HL-60 (cell line): ENCODE measurements at regions not wholly inside any gene's neighbourhood (a gene's known extent, or its start where the extent isn't known, plus 50 kb on each side); places are given as distances from the start of the nearest gene placed in this dataset.

Source experiments
- DNase-seq, 2 experiments: peaks; one replicate each; pipeline ENCODE4 v3.0.0-alpha.2; 2010 to 2020; ENCODE audit warnings: low read depth in 1 of 2, low spot score in 1 of 2
- H3K27ac ChIP-seq: fragments of 250-450 bp; sonication (Bioruptor Pico); replicated peaks from 2 replicates; pipeline ENCODE4 v1.5.1; 2020; ENCODE audit warnings: mild to moderate bottlenecking, moderate library complexity
- H3K27me3 ChIP-seq: fragments of 250-450 bp; sonication (Bioruptor Pico); 2 replicates; pipeline ENCODE4 v1.5.1; 2021; ENCODE audit warnings: mild to moderate bottlenecking, moderate library complexity; ENCODE audit not compliant: insufficient read depth, poor library complexity, severe bottlenecking
- H3K4me3 ChIP-seq: replicated peaks from 2 replicates; pipeline ENCODE4 v1.5.1; 2011; ENCODE audit warnings: mild to moderate bottlenecking, control low read depth, low read length; ENCODE audit not compliant: insufficient read depth
- GABPA ChIP-seq: IDR thresholded peaks from 2 replicates; pipeline ENCODE4 v1.6.1; 2012; ENCODE audit warnings: low read depth
- POLR2AphosphoS5 ChIP-seq: IDR thresholded peaks from 2 replicates; pipeline ENCODE4 v1.6.1; 2012; ENCODE audit warnings: low read depth
- SPI1 ChIP-seq: IDR thresholded peaks from 2 replicates; pipeline ENCODE4 v1.6.1; 2012; ENCODE audit warnings: low read depth, mild to moderate bottlenecking, borderline replicate concordance
- TF ChIP-seq, protein P1 (sequence below): IDR thresholded peaks from 2 replicates; pipeline ENCODE4 v1.6.1; 2012; ENCODE audit warnings: low read depth; ENCODE audit not compliant: insufficient replicate concordance
- TF ChIP-seq, protein P2 (sequence below): IDR thresholded peaks from one replicate; pipeline ENCODE4 v1.5.1; 2011; ENCODE audit warnings: low read length, control low read depth, inconsistent platforms; ENCODE audit not compliant: insufficient read depth

DNA sequence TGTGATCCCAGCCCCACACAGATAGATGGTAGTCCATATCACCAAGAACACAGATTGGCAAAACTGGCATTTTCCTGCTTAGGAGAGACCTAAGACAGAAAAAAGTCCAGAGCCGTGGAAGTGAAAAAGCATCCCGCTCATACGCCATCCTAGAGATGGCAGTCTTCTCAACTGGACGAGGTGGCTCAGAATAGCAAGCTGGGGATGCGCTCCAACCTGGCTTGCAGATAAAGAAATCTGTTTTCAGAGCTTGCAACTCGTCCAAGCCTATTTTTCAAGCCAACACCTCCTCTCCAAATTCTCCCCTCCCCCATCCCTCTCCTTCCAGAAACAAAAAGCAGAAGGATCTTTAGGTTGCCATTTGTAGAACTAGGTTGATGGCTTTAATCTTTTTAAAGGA, 74.3 kb upstream of the OTX2 start:
- Histone ChIP-seq H3K4me3 (no peak overlapping the region), H3K27ac (no peak overlapping the region), H3K27me3 (no peaks in the 10 kb centered on the region)
- TF ChIP-seq, protein P1, sequence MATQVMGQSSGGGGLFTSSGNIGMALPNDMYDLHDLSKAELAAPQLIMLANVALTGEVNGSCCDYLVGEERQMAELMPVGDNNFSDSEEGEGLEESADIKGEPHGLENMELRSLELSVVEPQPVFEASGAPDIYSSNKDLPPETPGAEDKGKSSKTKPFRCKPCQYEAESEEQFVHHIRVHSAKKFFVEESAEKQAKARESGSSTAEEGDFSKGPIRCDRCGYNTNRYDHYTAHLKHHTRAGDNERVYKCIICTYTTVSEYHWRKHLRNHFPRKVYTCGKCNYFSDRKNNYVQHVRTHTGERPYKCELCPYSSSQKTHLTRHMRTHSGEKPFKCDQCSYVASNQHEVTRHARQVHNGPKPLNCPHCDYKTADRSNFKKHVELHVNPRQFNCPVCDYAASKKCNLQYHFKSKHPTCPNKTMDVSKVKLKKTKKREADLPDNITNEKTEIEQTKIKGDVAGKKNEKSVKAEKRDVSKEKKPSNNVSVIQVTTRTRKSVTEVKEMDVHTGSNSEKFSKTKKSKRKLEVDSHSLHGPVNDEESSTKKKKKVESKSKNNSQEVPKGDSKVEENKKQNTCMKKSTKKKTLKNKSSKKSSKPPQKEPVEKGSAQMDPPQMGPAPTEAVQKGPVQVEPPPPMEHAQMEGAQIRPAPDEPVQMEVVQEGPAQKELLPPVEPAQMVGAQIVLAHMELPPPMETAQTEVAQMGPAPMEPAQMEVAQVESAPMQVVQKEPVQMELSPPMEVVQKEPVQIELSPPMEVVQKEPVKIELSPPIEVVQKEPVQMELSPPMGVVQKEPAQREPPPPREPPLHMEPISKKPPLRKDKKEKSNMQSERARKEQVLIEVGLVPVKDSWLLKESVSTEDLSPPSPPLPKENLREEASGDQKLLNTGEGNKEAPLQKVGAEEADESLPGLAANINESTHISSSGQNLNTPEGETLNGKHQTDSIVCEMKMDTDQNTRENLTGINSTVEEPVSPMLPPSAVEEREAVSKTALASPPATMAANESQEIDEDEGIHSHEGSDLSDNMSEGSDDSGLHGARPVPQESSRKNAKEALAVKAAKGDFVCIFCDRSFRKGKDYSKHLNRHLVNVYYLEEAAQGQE, result no peak
- DNase-seq, result no peak

DNA sequence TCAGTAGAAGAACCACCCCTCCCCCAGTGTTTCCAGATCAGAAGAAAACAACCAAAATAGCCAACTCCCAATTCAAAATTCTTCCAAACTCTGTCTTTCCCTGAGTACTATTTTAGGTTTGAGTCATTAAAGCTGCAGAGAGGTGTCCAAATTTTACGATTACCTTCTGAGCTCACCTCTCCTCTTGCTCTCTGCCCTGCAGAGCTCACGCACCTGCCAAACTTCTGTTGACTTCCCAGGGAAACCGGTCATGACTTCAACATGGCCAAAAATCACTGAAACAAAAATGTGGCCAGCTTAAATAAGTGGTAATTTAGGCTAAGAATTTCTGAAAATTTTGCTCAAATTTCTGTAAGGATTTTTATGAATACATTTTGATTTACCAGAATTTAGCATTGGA, 70.9 kb upstream of the OTX2 start:
- no peak overlapping the region for H3K4me3 ChIP-seq
- TF ChIP-seq, protein P2, sequence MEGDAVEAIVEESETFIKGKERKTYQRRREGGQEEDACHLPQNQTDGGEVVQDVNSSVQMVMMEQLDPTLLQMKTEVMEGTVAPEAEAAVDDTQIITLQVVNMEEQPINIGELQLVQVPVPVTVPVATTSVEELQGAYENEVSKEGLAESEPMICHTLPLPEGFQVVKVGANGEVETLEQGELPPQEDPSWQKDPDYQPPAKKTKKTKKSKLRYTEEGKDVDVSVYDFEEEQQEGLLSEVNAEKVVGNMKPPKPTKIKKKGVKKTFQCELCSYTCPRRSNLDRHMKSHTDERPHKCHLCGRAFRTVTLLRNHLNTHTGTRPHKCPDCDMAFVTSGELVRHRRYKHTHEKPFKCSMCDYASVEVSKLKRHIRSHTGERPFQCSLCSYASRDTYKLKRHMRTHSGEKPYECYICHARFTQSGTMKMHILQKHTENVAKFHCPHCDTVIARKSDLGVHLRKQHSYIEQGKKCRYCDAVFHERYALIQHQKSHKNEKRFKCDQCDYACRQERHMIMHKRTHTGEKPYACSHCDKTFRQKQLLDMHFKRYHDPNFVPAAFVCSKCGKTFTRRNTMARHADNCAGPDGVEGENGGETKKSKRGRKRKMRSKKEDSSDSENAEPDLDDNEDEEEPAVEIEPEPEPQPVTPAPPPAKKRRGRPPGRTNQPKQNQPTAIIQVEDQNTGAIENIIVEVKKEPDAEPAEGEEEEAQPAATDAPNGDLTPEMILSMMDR, result no peak
- no peak for TF ChIP-seq GABPA
- TF ChIP-seq, protein P1, result no peak
- no peak for TF ChIP-seq POLR2AphosphoS5
- TF ChIP-seq SPI1, result no peak

DNA sequence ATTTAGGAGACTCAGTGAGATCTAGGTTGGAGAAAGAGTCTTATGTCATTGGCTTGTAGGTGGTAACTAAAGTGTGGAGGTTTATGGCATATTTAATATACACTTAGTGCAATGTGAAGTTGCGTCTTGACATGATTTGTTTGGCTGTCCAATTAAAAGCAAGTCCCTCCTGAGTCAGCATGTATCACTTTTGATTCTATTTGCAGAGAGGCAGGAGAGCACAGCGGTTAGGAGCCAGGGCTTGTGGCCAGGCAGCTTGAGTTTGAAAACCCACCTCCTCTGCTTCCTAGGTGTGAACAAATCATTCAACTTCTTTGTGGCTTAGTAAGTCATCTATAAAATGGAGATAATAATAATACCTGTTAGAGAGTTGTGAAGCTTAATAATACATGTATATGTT, 68.5 kb upstream of the OTX2 start:
- H3K4me3 ChIP-seq, result no peak overlapping the region
- H3K27ac ChIP-seq, result no peak overlapping the region
- H3K27me3 ChIP-seq, result no peaks in the 10 kb centered on the region
- TF ChIP-seq GABPA (no peak), POLR2AphosphoS5 (no peak), SPI1 (no peak)
- TF ChIP-seq, protein P1, result no peak
- TF ChIP-seq, protein P2, result no peak
- DNase-seq, result no peak

More for the DNA sequence above, 70.9 kb upstream of the OTX2 start:
- no peak for DNase-seq
- H3K27ac ChIP-seq, result no peak overlapping the region
- no peaks in the 10 kb centered on the region for H3K27me3 ChIP-seq
